HCEC 1CT (cell line): ENCODE measurements at regions not wholly inside any gene's neighbourhood (a gene's known extent, or its start where the extent isn't known, plus 50 kb on each side); places are given as distances from the start of the nearest gene placed in this dataset.
"Not testable (repeated sequence)": the region's sequence is repeated elsewhere in the genome, so short reads cannot be mapped to it uniquely, and the experiment has no call there.

ENCODE experiments used
- DNase-seq: peaks from one replicate; pipeline ENCODE4 v3.0.0-alpha.2; 2017

DNA sequence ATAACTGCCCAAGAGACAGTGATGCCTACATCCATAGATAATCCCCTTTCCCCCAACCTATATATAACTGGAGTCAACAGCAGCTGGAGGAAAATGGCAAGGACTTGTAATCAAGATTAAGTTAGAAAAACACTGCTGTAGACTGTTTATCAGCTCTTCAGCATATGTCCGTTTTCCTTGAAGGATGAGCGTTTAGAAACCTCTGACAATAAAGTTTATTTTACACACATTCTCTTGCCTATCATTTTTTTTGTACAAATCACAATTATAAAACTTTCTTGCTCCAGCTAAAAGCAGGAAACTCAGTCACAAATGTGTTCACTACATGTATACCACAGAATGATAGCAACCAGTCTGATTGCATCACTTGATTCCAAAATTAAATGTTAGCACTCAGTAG, 50.8 kb downstream of the PPIAL4G start:
- not testable (repeated sequence) for DNase-seq

DNA sequence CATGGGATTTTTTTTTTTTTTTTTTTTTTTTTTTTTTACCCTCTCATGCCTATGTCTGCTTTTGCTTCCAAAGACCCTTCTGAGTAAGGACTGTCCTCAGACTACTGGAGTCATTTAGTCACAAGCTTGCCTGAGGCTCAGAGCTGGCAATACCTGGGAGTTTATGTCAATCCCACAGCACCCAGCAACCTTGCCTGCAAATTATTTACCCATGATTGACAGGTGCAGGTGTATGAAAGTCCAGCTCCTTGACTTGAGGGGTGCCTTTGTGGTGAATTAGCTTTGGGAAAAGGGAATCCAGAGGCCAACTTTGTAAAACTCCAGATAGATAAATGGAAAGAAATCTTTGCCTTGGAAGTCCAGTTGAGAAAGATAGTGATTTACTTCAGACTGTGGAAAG, 53.2 kb downstream of the PPIAL4G start:
- DNase-seq, result not testable (repeated sequence)

DNA sequence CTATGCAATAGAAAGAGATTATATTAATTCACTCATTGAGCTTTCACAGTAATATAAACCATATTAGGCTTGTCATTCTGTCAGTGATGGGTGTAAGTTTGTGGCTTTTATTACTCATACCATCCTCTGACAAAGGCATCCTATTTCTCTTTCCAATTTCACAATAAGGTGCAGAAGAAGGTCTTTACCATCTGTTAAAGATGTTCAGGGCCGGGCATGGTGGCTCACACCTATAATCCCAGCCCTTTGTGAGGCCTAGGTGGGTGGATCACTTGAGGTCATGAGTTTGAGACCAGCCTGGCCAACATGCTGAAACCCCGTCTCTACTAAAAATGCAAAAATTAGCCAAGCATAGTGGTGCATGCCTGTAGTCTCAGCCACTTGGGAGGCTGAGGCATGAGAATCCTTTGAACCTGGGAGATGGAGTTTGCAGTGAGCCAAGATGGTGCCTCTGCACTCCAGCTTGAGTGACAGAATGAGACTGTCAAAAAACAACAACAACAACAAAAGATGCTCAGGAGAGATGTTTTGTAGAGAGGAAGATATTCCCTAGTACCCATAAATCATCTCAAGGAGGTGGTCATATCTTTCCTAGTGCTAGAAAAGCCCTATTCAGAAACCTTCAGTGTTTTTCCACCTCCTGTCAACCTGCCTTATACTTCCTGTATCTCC, 56.0 kb downstream of the PPIAL4G start:
- DNase-seq, result peak; percentile 64

DNA sequence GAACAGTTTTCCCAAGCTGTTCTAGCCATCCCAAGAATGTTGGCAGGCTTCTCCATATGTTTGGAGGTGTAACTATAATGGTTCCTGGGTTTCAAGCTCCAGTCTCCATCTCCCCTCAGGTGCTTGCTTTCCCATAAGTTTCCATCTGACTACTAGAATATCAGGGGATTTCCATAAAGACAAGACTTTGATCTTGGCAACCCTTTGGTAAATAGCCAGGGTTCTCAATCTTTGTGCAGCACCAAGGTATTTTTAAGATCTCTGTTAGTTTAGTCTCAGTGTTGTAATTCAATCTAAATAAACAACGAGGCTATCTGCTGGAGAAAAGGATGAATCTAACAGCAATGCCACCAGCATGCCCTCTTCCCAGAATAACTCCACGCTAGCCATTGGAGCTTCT, 56.7 kb downstream of the PPIAL4G start:
- not testable (repeated sequence) for DNase-seq

DNA sequence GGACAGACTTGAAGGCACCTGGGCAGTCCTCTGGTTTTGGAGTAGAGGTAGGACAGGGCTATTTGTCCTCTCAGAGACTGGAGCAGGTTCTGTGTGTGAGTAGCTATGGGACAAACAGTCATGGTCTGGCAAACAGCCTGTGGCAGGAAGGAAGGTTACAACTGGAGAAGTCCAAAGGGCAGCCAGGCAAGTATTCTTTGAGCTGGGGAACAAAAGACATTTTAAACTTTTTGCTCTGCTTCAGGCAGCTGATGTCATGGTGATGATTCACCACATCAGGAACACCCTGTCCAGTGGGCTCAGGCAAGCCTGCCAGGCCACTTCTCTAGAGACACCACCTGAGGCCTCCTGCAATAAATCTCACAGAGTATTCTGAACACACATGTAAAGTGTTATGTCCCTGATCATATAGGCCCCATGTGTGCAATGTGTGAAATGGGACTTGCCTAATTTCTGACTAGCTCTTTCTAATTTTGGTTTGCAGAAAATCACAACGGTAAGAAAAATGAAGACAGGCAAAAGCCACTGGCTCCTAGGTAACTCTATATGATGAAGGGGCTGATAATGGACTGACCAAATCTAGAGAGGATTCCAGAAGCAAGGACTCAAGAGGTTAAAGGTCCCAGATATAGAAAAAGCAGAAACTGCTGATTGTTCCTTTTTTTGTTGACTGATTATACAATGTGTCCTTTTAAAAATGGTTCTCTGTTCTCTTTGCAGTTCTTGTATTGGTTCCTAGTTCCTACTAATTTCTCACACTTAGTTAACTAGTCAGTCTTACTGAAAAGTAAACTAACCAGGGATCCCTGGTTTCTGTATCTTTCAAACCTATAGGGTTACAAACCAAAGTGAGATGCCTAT, 58.7 kb downstream of the PPIAL4G start:
- peak; percentile 68 for DNase-seq

DNA sequence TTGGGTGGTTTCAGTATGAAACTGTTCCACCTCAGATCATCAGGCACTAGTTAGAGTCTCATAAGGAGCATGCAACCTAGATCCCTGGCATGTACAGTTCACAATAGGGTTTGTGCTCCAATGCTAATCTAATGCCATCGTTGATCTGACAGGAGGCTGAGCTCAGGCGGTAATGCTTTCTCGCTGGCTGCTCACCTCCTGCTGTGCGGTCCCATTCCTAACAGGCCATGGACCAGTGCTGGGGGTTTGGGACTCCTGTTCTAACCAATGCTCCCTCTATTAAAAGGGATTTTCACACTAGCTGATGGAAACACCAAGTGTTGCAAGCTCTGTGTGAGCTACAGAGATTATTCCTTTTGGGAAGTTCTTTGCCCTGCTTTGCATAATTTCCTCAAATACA, 60.2 kb downstream of the PPIAL4G start:
- not testable (repeated sequence) for DNase-seq

DNA sequence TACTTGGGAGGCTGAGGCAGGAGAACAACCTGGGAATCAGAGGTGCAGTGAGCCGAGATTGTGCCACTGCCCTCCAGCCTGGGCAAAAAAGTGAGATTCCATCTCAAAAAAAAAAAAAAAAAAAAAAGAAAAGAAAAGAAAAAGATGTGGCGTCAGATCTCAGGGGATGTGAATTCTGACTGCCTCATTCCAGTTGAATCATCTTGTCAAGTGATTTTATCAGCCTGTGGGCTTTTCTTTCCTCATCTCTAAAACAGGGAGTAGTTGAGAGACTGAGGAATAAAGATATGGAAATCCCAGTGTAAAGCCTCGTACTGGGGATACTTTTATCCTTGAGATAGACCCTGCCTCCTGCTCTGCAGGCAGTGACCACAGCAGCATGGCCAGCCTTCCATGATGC, 65.9 kb downstream of the PPIAL4G start:
- not testable (repeated sequence) for DNase-seq

DNA sequence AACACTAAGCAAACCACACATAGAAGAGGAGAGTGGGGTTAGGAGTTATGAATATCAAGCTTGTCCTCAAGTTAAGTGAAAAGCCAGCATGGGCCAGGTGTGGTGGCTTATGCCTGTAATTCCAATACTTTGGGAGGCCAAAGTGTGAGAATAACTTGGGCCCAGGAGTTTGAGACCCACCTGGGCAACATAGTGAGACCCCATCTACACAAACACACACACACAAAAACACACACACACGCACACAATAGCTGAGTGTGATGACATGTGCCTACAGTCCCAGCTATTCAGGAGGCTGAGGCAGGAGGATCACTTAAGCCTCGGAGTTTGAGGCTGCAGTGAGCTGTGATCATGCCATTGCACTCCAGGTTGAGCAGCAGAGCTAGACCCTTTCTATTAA, 69.7 kb downstream of the PPIAL4G start:
- not testable (repeated sequence) for DNase-seq

DNA sequence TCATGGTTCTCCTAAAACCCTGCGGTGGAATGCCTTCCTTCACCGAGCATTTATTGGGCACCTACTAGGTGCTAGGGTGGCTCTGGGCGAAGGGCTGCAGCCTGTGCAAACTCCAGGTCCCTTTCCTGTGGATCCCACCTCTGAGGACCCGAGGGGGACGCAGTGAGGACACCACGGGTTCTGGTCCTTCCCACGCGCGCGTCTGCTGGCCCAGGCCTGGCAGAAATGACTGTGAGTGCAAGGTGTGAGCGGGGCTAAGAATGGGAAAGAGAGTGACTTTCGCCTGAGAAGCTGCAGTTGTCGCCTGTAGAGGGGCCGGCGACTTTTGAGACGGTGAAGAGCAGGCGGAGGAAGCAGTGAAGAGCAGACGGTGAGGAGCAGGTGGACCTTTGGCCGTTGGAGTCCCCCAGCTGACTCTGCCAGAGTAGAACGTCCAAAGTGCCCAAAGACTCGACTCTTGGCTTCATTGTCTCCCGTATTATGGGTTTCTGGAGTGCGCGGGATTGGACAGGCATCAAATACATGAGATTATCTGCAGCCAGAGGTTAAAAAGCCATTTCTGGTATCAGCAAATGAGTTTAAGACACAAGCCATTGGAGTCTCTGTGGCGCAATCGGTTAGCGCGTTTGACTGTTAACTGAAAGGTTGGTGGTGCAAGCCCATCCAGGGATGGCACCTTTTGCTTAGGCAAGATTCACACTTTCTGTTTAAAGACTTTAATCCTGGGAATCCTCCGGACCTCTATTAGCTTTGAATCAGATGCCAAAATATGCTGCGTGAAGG, 78.1 kb downstream of the PPIAL4G start:
- DNase-seq, result not testable (repeated sequence)

DNA sequence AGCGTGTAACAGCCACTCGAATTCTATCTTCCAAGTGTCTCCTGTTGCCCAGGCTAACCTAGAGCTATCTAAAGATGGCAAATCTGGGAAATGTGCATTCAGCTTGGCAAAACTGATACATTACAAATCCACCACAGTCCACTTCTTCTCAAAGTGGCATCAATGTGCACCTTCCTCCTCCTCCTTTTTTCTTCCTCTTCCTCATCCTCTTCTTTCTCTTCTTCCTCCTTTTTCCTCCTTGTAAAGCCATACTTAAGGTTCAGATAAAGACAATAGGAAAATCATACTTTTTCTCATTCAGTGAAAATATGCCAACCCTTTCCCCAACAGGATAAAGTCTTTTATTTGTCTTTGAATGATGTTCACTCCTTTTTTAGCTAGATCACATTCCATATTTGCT, 79.2 kb downstream of the PPIAL4G start:
- not testable (repeated sequence) for DNase-seq

DNA sequence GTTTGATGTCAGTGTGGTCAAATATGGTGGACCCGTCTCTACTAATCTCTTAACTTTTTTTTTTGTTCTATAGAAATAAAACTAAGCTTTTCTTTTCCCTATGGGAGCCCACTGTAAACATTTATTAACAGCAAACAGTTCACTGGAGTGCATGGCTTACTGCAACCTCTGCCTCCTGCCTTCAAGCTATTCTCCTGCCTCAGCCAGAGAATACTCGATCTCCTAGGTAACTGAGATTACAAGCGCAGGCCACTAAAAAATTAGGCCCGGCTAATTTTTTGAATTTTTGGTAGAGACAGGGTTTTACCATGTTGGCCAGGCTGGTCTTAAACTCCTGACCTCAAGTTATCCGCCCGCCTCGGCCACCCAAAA, 80.0 kb downstream of the PPIAL4G start:
- DNase-seq, result not testable (repeated sequence)

DNA sequence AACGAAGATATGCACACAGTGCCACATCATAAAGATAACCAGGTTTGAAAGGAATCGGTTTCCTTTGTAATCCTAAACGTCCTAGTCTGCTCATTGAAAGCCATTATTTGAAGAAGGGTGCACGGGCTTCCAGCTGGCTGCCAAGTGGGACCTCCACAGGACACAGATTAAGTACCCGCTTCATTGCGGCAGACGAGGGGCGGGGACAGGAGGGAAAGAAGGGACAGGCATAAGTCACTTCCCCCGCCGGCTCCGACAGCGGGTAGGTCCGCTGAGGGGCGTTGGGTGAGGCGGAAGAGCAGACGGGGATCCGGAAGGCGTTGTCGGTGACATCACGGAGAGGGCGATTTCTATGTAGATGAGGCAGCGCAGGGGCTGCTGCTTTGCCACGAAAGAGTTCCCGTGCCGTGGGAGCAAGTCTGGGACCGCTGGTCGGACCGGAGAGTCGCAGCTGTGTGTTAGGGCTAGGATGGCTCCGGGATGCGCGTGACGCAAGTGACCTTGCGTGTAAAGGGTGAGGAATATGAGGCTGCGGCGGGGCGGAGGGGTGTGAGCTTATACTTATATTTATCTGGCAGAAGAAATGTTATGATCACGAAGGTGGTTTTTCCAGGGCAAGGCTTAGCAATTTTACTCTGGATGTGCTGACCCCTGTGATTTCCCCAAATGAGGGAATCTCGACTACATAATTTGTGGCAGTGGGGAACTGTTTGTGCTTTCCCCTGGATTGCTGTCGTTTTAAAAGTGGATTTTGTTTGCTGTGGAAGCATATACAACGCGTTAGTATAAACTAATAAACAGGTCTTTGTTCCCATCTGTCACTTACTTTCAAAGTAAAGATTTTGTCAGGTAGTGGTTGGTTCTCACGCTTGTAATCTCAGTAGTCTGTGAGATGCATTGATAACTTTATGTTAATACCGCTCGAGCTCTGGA, 80.7 kb downstream of the PPIAL4G start:
- peak; percentile 53 for DNase-seq

DNA sequence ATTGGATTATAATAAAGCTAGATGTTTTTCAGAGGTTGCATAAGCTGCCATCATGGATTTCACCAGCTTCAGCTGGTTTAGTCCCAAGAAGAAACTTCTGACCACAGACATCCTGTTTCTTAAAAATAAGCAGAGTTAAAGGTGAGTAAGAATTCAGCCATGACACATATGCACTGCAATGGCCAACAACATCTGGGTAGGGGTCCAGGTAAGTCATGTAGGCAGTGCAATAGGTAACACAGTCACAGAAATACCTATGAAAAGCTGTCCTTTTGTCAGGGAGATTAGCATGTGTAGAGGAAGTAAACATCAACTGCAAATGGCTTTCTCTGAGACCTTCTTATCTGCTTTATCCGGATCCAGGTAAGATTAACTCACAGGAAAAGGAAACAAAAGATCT, 85.6 kb downstream of the PPIAL4G start:
- not testable (repeated sequence) for DNase-seq

DNA sequence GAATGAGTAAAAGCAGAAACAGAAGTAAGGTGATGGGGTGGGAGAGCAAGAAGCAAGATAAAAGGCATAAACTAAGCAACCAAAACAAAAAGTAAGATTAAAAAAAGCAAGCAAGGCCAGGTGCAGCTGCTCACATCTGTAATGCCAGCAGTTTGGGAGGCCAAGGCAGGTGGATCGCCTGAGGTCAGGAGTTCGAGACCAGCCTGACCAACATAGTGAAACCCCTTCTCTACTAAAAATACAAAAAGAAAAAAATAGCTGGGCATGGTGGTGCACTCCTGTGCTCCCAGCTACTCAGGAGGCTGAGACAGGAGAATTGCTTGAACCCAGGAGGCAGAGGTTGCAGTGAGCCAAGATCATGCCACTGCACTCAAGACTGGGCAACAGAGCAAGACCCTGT, 90.6 kb downstream of the PPIAL4G start:
- DNase-seq, result not testable (repeated sequence)

DNA sequence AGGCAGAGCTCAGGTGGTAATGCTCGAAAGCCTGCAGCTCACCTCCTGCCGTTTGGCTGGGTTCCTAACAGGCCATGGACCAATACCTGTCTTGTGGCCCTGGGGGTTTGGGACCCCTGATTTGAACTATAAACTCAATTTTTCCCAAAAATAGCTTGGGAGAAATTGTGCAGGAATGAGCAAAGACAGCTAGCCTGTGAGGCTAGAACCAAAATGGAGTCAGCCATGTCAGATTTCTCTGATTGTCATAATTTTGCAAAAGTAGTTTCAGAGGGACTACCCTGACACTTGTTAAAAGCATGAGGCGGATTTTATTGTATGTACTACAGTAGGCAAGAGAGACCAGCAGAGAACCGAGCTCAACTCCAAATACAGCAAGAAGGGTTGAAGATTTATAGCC, 91.8 kb downstream of the PPIAL4G start:
- not testable (repeated sequence) for DNase-seq

DNA sequence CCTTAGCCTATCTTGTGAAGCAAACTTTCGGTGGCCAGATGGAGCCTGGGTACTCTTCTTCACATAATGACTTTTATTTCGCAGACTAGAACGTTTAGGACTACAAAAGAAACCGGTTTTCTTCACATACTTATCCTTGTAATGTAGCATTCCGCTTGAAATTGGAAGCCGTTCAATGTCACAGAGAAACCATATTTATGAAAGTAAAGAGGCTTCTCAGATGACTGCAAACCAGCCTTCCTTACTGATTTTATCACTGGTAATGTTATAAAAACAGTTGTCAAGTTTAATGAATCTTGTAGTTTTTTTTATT, 94.1 kb downstream of the PPIAL4G start:
- no peak for DNase-seq

DNA sequence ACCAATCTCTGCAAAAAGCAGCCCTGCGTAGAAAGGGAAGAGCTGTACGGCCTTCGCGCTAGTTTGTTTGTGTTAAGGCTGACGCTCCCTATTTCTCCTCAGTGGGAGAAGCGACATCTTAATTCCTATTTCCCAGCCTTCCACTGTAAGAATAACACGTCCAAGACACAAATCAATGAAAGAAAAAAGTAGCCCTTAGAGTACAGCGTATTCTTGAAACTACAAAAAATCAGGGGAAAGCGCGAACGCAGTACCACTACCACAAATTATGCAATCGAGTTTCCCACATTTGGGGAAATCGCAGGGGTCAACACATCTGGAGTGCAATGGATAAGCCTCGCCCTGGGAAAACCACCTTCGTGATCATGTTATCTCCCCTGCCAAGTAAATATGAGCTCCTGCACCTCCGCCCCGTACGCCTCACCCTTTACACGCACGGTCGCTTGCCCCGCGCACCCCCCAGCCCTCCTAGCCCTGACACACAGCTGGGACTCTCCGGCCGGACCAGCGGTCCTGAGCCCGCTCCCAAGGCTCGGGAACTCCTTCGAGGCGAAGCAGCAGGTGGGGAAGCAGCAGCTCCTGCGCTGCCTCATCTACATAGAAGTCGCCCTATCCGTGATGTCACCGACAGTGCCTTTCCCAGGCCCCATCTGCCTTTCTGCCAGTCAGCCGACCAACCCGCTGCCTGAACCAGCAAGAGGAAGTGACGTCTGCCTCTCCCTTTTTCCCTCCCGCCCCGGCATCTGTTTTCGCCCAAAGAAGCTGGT, 94.7 kb downstream of the PPIAL4G start:
- peak; percentile 82 for DNase-seq

DNA sequence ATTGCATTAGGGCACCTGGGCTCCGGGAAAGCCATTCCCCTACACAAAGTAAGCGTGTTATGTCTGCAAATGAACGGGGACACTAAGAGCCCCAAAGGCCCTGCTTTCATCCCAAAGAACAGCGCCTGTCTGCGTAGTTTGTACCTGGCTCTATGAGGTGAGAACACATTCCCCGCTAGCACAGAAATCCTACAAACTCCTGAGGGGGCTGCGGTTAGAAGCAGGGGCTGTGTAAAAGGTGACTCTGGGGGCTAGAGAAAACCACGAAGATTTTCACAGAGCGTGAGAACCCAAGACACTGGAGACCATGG, 95.2 kb downstream of the PPIAL4G start:
- not testable (repeated sequence) for DNase-seq

DNA sequence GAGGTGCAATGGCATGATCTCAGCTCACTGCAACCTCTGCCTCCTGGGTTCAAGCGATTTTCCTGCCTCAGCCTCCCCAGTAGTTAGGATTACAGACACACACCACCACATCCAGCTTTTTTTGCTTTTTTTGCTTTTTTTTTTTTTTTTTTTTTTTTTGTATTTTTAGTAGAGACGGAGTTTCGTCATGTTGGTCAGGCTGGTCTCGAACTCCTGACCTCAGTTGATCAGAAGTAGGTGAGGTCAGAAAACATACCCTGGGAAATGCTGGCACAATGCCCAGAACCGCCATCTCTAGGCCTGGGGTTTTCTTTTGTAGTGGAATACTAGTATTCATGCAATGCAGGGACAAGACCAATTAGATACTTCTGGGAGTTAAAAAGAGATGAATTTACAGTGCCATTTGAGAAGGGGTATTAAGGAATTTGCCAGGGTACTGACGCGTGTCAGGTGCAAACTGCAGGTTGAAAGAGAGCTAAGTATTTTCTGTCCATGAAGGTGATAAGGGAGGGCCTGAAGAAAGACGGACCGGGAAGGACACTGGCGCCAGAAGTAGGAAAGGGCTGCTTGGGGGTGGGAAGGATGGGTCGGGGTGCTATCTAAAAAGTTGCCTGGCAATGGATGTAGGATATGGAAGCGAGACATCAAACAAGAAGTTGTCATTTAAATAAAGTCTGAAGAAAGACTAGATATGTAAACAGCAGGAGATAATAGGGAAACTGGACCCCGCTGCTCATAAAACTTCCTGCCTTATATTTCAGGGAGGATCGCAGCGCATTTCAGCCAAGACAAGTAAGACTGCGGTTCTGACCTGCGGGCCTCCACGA, 95.8 kb downstream of the PPIAL4G start:
- DNase-seq, result not testable (repeated sequence)

DNA sequence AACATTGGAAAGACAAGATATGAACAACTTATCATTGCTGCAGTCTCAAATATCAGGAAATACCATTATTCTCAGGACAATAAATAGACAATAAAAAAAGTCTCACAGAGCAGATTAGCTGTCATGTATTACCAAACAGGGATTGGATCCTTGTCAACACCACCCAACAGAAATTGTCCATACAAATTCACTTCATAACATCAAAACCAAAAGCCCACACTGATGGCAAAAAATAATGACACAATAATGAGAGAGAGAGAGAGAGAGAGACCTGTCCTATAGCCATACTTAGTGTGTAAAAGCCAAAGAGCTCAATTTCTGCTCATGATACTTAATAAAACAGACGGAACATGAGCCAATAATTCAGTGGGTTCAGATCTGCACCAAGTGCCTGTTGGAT, 96.5 kb downstream of the PPIAL4G start:
- DNase-seq, result no peak

DNA sequence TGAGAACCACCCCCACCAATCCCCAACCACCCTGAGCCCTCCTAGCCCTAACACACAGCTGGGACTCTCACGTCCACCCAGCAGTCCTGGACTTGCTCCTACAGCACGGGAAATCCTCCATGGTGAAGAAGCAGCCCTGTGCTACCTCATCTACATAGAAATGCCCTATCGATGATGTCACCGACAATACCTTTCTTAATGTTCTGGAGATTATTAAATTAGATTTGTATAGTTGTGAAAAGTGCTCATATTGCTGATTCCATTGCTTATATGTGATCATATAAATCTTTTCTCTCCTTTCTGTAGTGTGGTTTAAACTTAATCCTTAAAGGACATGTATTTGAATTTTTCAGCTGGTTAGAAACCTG, 97.1 kb downstream of the PPIAL4G start:
- DNase-seq, result not testable (repeated sequence)
